Karpas-422 (cell line): ENCODE measurements at regions not wholly inside any gene's neighbourhood (a gene's known extent, or its start where the extent isn't known, plus 50 kb on each side); places are given as distances from the start of the nearest gene placed in this dataset.

Experiments
- DNase-seq: peaks from one replicate; pipeline ENCODE4 v3.0.0-alpha.2; 2015
- H2AFZ ChIP-seq: fragments of 200-600 bp; sonication (generic); 2 replicates; pipeline ENCODE4 v1.6.1; 2014; ENCODE audit warnings: antibody characterized with exemption, low read length, mixed read lengths
- H3K27ac ChIP-seq: fragments of 200-600 bp; sonication (generic); 2 replicates; pipeline ENCODE4 v1.5.1; 2014; ENCODE audit warnings: mild to moderate bottlenecking, low read length, moderate library complexity
- H3K27me3 ChIP-seq: fragments of 200-600 bp; sonication (generic); 2 replicates; pipeline ENCODE4 v1.6.1; 2014; ENCODE audit warnings: low read length, mixed read lengths
- H3K36me3 ChIP-seq: fragments of 200-600 bp; sonication (generic); 2 replicates; pipeline ENCODE4 v1.6.1; 2014; ENCODE audit warnings: low read length, mixed read lengths; ENCODE audit not compliant: insufficient read depth
- H3K4me1 ChIP-seq: fragments of 200-600 bp; sonication (generic); 2 replicates; pipeline ENCODE4 v1.6.1; 2014; ENCODE audit warnings: mild to moderate bottlenecking, low read length, mixed read lengths
- H3K4me2 ChIP-seq: fragments of 200-600 bp; sonication (generic); 2 replicates; pipeline ENCODE4 v1.6.1; 2014; ENCODE audit warnings: low read length, low read depth, mild to moderate bottlenecking; ENCODE audit not compliant: poor library complexity, severe bottlenecking
- H3K4me3 ChIP-seq: fragments of 200-600 bp; sonication (generic); 2 replicates; pipeline ENCODE4 v1.5.1; 2014; ENCODE audit warnings: mild to moderate bottlenecking, antibody characterized with exemption, low read length, mixed read lengths
- H3K79me2 ChIP-seq: fragments of 200-600 bp; sonication (generic); 2 replicates; pipeline ENCODE4 v1.6.1; 2014; ENCODE audit warnings: mild to moderate bottlenecking, low read length, mixed read lengths
- H3K9ac ChIP-seq: fragments of 200-600 bp; sonication (generic); 2 replicates; pipeline ENCODE4 v1.6.0; 2014; ENCODE audit warnings: low read length
- H3K9me2 ChIP-seq: fragments of 200-600 bp; sonication (generic), shearing (Covaris generic); replicated peaks from 2 replicates; pipeline ENCODE4 v1.6.0; 2014; ENCODE audit warnings: mild to moderate bottlenecking, low read length, moderate library complexity; ENCODE audit not compliant: insufficient read depth
- H3K9me3 ChIP-seq: fragments of 300-700, 200-600 bp; sonication (generic); 2 replicates; pipeline ENCODE4 v1.6.1; 2014; ENCODE audit warnings: low read length, mixed read lengths
- H4K20me1 ChIP-seq: fragments of 200-600 bp; sonication (generic); 2 replicates; pipeline ENCODE4 v1.6.1; 2014; ENCODE audit warnings: mild to moderate bottlenecking, antibody characterized with exemption, low read length, low read depth; ENCODE audit not compliant: insufficient read depth

GRCh38 chr15:87322870-87323269 lies 933.7 kb downstream of the NTRK3 start:
- Histone ChIP-seq H3K9me2 (no peaks in the 10 kb centered on the region), H3K9ac (no peak overlapping the region), H3K27ac (no peak overlapping the region), H3K4me1 (no peaks in the 10 kb centered on the region), H3K9me3 (peaks cover 17% of the 10 kb centered on the region), H2AFZ (no peak overlapping the region), H3K27me3 (no peaks in the 10 kb centered on the region), H3K4me2 (no peak overlapping the region), H3K36me3 (no peaks in the 10 kb centered on the region), H4K20me1 (no peaks in the 10 kb centered on the region), H3K79me2 (no peaks in the 10 kb centered on the region), H3K4me3 (no peak overlapping the region)
- no peak for DNase-seq

GRCh38 chr15:87322265-87322664 lies 934.3 kb downstream of the NTRK3 start:
- Histone ChIP-seq H3K79me2 (no peaks in the 10 kb centered on the region), H3K27me3 (no peaks in the 10 kb centered on the region), H3K36me3 (no peaks in the 10 kb centered on the region), H3K27ac (no peak overlapping the region), H3K9me2 (no peaks in the 10 kb centered on the region), H3K4me3 (no peak overlapping the region), H3K4me2 (no peak overlapping the region), H4K20me1 (no peaks in the 10 kb centered on the region), H2AFZ (no peak overlapping the region), H3K9ac (no peak overlapping the region), H3K9me3 (peaks cover 18% of the 10 kb centered on the region), H3K4me1 (no peaks in the 10 kb centered on the region)
- DNase-seq, result no peak

- no peak overlapping the region for H2AFZ ChIP-seq
- peaks cover 22% of the 10 kb centered on the region for H3K9me3 ChIP-seq
- H4K20me1 ChIP-seq, result no peaks in the 10 kb centered on the region
- H3K27me3 ChIP-seq, result no peaks in the 10 kb centered on the region
- no peaks in the 10 kb centered on the region for H3K79me2 ChIP-seq
- no peaks in the 10 kb centered on the region for H3K9me2 ChIP-seq
- H3K9ac ChIP-seq, result no peak overlapping the region
- no peak overlapping the region for H3K27ac ChIP-seq
- DNase-seq, result no peak
- H3K4me2 ChIP-seq, result no peak overlapping the region
- H3K4me1 ChIP-seq, result no peaks in the 10 kb centered on the region
- H3K4me3 ChIP-seq, result no peak overlapping the region
- H3K36me3 ChIP-seq, result no peaks in the 10 kb centered on the region
These were observed 938.6 kb downstream of the NTRK3 start for GRCh38 chr15:87317900-87318299.

- Histone ChIP-seq H2AFZ (no peak overlapping the region), H3K27me3 (no peaks in the 10 kb centered on the region), H3K79me2 (no peaks in the 10 kb centered on the region), H3K9me2 (no peaks in the 10 kb centered on the region), H3K27ac (no peak overlapping the region), H3K4me2 (no peak overlapping the region), H3K9ac (no peak overlapping the region), H3K4me3 (no peak overlapping the region), H3K36me3 (no peaks in the 10 kb centered on the region), H4K20me1 (no peaks in the 10 kb centered on the region), H3K9me3 (peaks cover 12% of the 10 kb centered on the region), H3K4me1 (no peaks in the 10 kb centered on the region)
- no peak for DNase-seq
These were observed 944.3 kb downstream of the NTRK3 start for GRCh38 chr15:87312221-87312620.

- Histone ChIP-seq H3K79me2 (no peaks in the 10 kb centered on the region), H2AFZ (no peak overlapping the region), H3K36me3 (no peaks in the 10 kb centered on the region), H4K20me1 (no peaks in the 10 kb centered on the region), H3K4me3 (no peak overlapping the region), H3K4me2 (no peak overlapping the region), H3K9ac (no peak overlapping the region), H3K9me3 (peaks cover 15% of the 10 kb centered on the region), H3K4me1 (no peaks in the 10 kb centered on the region), H3K27me3 (no peaks in the 10 kb centered on the region), H3K9me2 (no peaks in the 10 kb centered on the region), H3K27ac (no peak overlapping the region)
- no peak for DNase-seq
These were observed 956.4 kb downstream of the NTRK3 start for GRCh38 chr15:87300146-87300545.

- no peak overlapping the region for H2AFZ ChIP-seq
- H4K20me1 ChIP-seq, result no peaks in the 10 kb centered on the region
- H3K79me2 ChIP-seq, result no peaks in the 10 kb centered on the region
- no peaks in the 10 kb centered on the region for H3K27me3 ChIP-seq
- H3K9me3 ChIP-seq, result peaks cover 21% of the 10 kb centered on the region
- H3K27ac ChIP-seq, result no peak overlapping the region
- no peak overlapping the region for H3K4me2 ChIP-seq
- no peak for DNase-seq
- H3K36me3 ChIP-seq, result no peaks in the 10 kb centered on the region
- H3K4me3 ChIP-seq, result no peak overlapping the region
- H3K4me1 ChIP-seq, result no peaks in the 10 kb centered on the region
- H3K9me2 ChIP-seq, result no peaks in the 10 kb centered on the region
- H3K9ac ChIP-seq, result no peak overlapping the region
These were observed 961.7 kb downstream of the NTRK3 start for GRCh38 chr15:87294854-87295253.

- Histone ChIP-seq H3K79me2 (no peaks in the 10 kb centered on the region), H3K4me1 (no peaks in the 10 kb centered on the region), H4K20me1 (no peaks in the 10 kb centered on the region), H3K4me3 (no peak overlapping the region), H3K9me2 (no peaks in the 10 kb centered on the region), H3K9ac (no peak overlapping the region), H3K27ac (no peak overlapping the region), H3K9me3 (peaks cover 14% of the 10 kb centered on the region), H3K4me2 (no peak overlapping the region), H2AFZ (no peak overlapping the region), H3K36me3 (no peaks in the 10 kb centered on the region), H3K27me3 (no peaks in the 10 kb centered on the region)
- DNase-seq, result no peak
These were observed 963.5 kb downstream of the NTRK3 start for GRCh38 chr15:87293031-87293430.

GRCh38 chr15:87287156-87287555 lies 969.4 kb downstream of the NTRK3 start:
- Histone ChIP-seq H3K9me2 (no peaks in the 10 kb centered on the region), H3K4me1 (no peaks in the 10 kb centered on the region), H3K79me2 (no peaks in the 10 kb centered on the region), H3K4me2 (no peak overlapping the region), H2AFZ (no peak overlapping the region), H3K9me3 (peaks cover 24% of the 10 kb centered on the region), H3K27me3 (no peaks in the 10 kb centered on the region), H3K27ac (no peak overlapping the region), H3K4me3 (no peak overlapping the region), H4K20me1 (no peaks in the 10 kb centered on the region), H3K9ac (no peak overlapping the region), H3K36me3 (no peaks in the 10 kb centered on the region)
- DNase-seq, result no peak

GRCh38 chr15:87269566-87269965 lies 987.0 kb downstream of the NTRK3 start:
- Histone ChIP-seq H3K4me3 (no peak overlapping the region), H3K27me3 (no peaks in the 10 kb centered on the region), H3K27ac (no peak overlapping the region), H3K36me3 (no peaks in the 10 kb centered on the region), H3K9me3 (peaks cover 24% of the 10 kb centered on the region), H3K9ac (no peak overlapping the region), H3K9me2 (no peaks in the 10 kb centered on the region), H3K79me2 (no peaks in the 10 kb centered on the region), H2AFZ (no peak overlapping the region), H3K4me2 (no peak overlapping the region), H4K20me1 (no peaks in the 10 kb centered on the region), H3K4me1 (no peaks in the 10 kb centered on the region)
- no peak for DNase-seq
